HG02973 (cell line): ENCODE measurements at regions not wholly inside any gene's neighbourhood (a gene's known extent, or its start where the extent isn't known, plus 50 kb on each side); places are given as distances from the start of the nearest gene placed in this dataset.
"Not testable (repeated sequence)": the region's sequence is repeated elsewhere in the genome, so short reads cannot be mapped to it uniquely, and the experiment has no call there.

Experiments used
- ATAC-seq: cut with Tn5 transposase; IDR thresholded peaks from one replicate; pipeline ENCODE4 v1.9.1; 2021; ENCODE audit warnings: moderate library complexity; ENCODE audit not compliant: unreplicated experiment

GRCh38 chr6:130603391-130603790 is 223.8 kb upstream of the SMLR1 start:
- ATAC-seq, result no peak

- ATAC-seq, result no peak
Measured at GRCh38 chr6:130604841-130605399, 222.3 kb upstream of the SMLR1 start.

GRCh38 chr6:130610303-130610702 is 216.9 kb upstream of the SMLR1 start:
- no peak for ATAC-seq

GRCh38 chr6:130611366-130611765 is 215.8 kb upstream of the SMLR1 start:
- no peak for ATAC-seq

GRCh38 chr6:130613176-130613575 is 214.0 kb upstream of the SMLR1 start:
- no peak for ATAC-seq

- no peak for ATAC-seq
Measured at GRCh38 chr6:130615816-130616215, 211.4 kb upstream of the SMLR1 start.

GRCh38 chr6:130617658-130618057 is 209.5 kb upstream of the SMLR1 start:
- no peak for ATAC-seq

GRCh38 chr6:130618806-130619205 is 208.4 kb upstream of the SMLR1 start:
- ATAC-seq, result not testable (repeated sequence)

GRCh38 chr6:130620338-130620781 is 206.8 kb upstream of the SMLR1 start:
- no peak for ATAC-seq

GRCh38 chr6:130622142-130622541 is 205.1 kb upstream of the SMLR1 start:
- no peak for ATAC-seq

GRCh38 chr6:130624046-130624445 is 203.2 kb upstream of the SMLR1 start:
- ATAC-seq, result no peak

GRCh38 chr6:130625825-130626527 is 201.2 kb upstream of the SMLR1 start:
- no peak for ATAC-seq

- no peak for ATAC-seq
Measured at GRCh38 chr6:130628862-130629261, 198.3 kb upstream of the SMLR1 start.

- ATAC-seq, result no peak
Measured at GRCh38 chr6:130629640-130630039, 197.6 kb upstream of the SMLR1 start.

- no peak for ATAC-seq
Measured at GRCh38 chr6:130632277-130632676, 194.9 kb upstream of the SMLR1 start.

GRCh38 chr6:130632897-130633296 is 194.3 kb upstream of the SMLR1 start:
- ATAC-seq, result no peak

- no peak for ATAC-seq
Measured at GRCh38 chr6:130643361-130643760, 183.8 kb upstream of the SMLR1 start.

GRCh38 chr6:130644175-130644574 is 183.0 kb upstream of the SMLR1 start:
- no peak for ATAC-seq

- ATAC-seq, result not testable (repeated sequence)
Measured at GRCh38 chr6:130644769-130645168, 182.4 kb upstream of the SMLR1 start.

GRCh38 chr6:130647246-130647645 is 180.0 kb upstream of the SMLR1 start:
- no peak for ATAC-seq

- no peak for ATAC-seq
Measured at GRCh38 chr6:130655586-130655985, 171.6 kb upstream of the SMLR1 start.

GRCh38 chr6:130661077-130661476 is 166.1 kb upstream of the SMLR1 start:
- ATAC-seq, result no peak

- ATAC-seq, result no peak
Measured at GRCh38 chr6:130666786-130667185, 160.4 kb upstream of the SMLR1 start.
